ENCODE measurements at regions not wholly inside any gene's neighbourhood (a gene's known extent, or its start where the extent isn't known, plus 50 kb on each side); places are given as distances from the start of the nearest gene placed in this dataset.

- FAIRE-seq, result no peak
- Histone ChIP-seq H3K27ac (ENCODE audit: extremely low read depth, low read depth, low read length) (no peak overlapping the region), H3K4me3 (no peak overlapping the region), H2AFZ (ENCODE audit: low read depth, low read length) (no peak overlapping the region), H3K27me3 (ENCODE audit: control insufficient read depth in 2 of 2, insufficient read depth in 2 of 2, low read length in 2 of 2) (no peaks in the 10 kb centered on the region), H3K4me2 (ENCODE audit: insufficient read depth, low read length) (no peak overlapping the region), H3K9ac (ENCODE audit: insufficient read depth in 1 of 2, low read depth in 2 of 2, low read length in 2 of 2) (no peak overlapping the region), H4K20me1 (replicated peaks; ENCODE audit: control insufficient read depth, insufficient read depth, low read length) (no peaks in the 10 kb centered on the region), H3K79me2 (ENCODE audit: control insufficient read depth, insufficient read depth, low read length) (no peaks in the 10 kb centered on the region), H3K4me1 (replicated peaks in 1 of 2; ENCODE audit: control insufficient read depth in 2 of 2, insufficient read depth in 2 of 2, low read length in 2 of 2) (no peaks in the 10 kb centered on the region), H3K9me1 (ENCODE audit: control insufficient read depth, insufficient read depth, low read length) (no peaks in the 10 kb centered on the region), H3K9me3 (replicated peaks; ENCODE audit: control insufficient read depth, insufficient read depth, low read depth, low read length) (no peaks in the 10 kb centered on the region), H3K36me3 (ENCODE audit: control insufficient read depth, insufficient read depth, low read length) (no peaks in the 10 kb centered on the region)
- POLR2A ChIA-PET, result no interaction called here
- in situ Hi-C loops (cut with MboI), result no loop called here
- BruUV-seq (replicated peaks), result no TSS peak
- intact Hi-C loops (cut with micrococcal nuclease), result no loop called here
- TF ChIP-seq ZNF778 (CRISPR knock-in tag; IDR thresholded peaks at IDR 0.05) (no peak), ATF3 (IDR thresholded peaks at IDR 0.05) (no peak), ATF3 (CRISPR knock-in tag; conservative IDR thresholded peaks at IDR 0.05) (no peak), POLR2B (IDR thresholded peaks at IDR 0.05; ENCODE audit: low read depth, partially characterized antibody) (no peak), CREB3 (tag; conservative IDR thresholded peaks at IDR 0.05; ENCODE audit: low read depth) (no peak), PHB (CRISPR knock-in tag; IDR thresholded peaks at IDR 0.05) (no peak), ARHGAP35 (IDR thresholded peaks at IDR 0.05; ENCODE audit: partially characterized antibody) (no peak)
- TF ChIP-seq, protein P1, sequence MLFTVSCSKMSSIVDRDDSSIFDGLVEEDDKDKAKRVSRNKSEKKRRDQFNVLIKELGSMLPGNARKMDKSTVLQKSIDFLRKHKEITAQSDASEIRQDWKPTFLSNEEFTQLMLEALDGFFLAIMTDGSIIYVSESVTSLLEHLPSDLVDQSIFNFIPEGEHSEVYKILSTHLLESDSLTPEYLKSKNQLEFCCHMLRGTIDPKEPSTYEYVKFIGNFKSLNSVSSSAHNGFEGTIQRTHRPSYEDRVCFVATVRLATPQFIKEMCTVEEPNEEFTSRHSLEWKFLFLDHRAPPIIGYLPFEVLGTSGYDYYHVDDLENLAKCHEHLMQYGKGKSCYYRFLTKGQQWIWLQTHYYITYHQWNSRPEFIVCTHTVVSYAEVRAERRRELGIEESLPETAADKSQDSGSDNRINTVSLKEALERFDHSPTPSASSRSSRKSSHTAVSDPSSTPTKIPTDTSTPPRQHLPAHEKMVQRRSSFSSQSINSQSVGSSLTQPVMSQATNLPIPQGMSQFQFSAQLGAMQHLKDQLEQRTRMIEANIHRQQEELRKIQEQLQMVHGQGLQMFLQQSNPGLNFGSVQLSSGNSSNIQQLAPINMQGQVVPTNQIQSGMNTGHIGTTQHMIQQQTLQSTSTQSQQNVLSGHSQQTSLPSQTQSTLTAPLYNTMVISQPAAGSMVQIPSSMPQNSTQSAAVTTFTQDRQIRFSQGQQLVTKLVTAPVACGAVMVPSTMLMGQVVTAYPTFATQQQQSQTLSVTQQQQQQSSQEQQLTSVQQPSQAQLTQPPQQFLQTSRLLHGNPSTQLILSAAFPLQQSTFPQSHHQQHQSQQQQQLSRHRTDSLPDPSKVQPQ (CRISPR knock-in tag; IDR thresholded peaks at IDR 0.05; ENCODE audit: borderline replicate concordance), result no peak
- TF ChIP-seq, protein P2, sequence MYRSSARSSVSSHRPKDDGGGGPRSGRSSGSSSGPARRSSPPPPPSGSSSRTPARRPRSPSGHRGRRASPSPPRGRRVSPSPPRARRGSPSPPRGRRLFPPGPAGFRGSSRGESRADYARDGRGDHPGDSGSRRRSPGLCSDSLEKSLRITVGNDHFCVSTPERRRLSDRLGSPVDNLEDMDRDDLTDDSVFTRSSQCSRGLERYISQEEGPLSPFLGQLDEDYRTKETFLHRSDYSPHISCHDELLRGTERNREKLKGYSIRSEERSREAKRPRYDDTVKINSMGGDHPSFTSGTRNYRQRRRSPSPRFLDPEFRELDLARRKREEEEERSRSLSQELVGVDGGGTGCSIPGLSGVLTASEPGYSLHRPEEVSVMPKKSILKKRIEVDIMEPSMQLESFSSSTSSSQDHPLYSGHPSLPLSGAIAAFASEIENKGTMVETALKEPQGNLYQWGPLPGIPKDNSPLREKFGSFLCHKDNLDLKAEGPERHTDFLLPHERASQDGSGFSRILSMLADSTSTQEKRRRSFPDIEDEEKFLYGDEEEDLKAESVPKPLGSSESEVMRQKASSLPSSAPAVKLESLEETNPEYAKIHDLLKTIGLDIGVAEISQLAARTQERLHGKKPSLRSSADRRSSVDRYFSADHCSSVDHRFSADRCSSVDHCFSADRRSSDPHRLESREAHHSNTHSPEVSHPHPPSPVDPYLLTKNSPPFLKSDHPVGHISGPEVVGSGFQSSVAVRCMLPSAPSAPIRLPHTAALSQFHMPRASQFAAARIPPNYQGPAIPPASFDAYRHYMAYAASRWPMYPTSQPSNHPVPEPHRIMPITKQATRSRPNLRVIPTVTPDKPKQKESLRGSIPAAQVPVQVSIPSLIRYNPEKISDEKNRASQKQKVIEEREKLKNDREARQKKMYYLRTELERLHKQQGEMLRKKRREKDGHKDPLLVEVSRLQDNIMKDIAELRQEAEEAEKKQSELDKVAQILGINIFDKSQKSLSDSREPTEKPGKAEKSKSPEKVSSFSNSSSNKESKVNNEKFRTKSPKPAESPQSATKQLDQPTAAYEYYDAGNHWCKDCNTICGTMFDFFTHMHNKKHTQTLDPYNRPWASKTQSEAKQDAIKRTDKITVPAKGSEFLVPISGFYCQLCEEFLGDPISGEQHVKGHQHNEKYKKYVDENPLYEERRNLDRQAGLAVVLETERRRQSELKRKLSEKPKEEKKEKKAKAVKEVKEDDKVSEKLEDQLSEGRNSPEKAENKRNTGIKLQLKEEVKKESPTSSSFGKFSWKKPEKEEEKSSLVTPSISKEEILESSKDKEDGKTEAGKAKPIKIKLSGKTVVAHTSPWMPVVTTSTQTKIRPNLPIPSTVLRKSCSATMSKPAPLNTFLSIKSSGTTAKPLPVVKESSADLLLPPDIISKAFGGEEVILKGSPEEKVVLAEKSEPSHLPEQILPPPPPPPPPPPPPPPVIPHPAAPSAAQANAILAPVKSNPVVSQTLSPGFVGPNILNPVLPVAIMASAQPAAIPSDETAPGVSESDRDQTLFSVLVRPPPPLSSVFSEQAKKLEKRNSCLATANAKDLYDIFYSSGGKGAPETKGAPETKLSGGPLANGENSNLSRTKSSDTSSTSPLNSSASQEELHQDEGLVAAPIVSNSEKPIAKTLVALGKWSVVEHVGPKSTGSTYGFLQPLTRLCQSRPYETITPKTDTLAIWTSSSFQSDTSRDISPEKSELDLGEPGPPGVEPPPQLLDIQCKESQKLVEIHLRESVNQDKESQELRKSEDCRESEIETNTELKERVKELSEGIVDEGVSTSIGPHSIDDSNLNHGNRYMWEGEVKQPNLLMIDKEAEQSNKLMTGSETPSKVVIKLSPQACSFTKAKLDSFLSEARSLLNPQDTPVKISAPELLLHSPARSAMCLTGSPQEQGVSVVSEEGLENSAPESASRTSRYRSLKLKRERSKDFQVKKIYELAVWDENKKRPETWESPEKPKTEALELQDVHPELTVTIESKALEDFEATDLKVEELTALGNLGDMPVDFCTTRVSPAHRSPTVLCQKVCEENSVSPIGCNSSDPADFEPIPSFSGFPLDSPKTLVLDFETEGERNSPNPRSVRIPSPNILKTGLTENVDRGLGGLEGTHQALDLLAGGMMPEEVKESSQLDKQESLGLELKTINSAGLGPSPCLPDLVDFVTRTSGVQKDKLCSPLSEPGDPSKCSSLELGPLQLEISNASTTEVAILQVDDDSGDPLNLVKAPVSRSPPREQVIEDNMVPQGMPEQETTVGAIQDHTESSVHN (IDR thresholded peaks at IDR 0.05; ENCODE audit: borderline replicate concordance in 1 of 2, low read depth in 1 of 2), result no peak
- DNase-seq (ENCODE audit: extremely low read depth in 1 of 4, low spot score in 3 of 4), result no peak
- 0% methylated on average over 1 of the region's 1 CpG for WGBS (ENCODE audit: insufficient coverage, low coverage, missing lambda C conversion rate)
- CTCF ChIA-PET (ENCODE audit: low intra/inter-chr PET ratio), result no interaction called here
- ATAC-seq, result no peak
Measured at GRCh38 chr2:138867341-138867740, 87.2 kb upstream of the NXPH2 start.
